Heart right ventricle (tissue), 16 donors: ENCODE measurements at regions not wholly inside any gene's neighbourhood (a gene's known extent, or its start where the extent isn't known, plus 50 kb on each side); places are given as distances from the start of the nearest gene placed in this dataset.

Experiments
- ATAC-seq, 8 donors: fragments of 200-7000 bp; cut with Tn5 transposase; one replicate each; pipeline ENCODE4 v1.9.1; 2020; ENCODE audit warnings: mild to moderate bottlenecking in 8 of 8, moderate library complexity in 8 of 8, moderate number of reproducible peaks in 1 of 8
- DNase-seq, 2 donors: peaks; one replicate each; pipeline ENCODE4 v3.0.0-alpha.2; 2020
- H3K27ac ChIP-seq, 10 donors: fragments of 200-600 bp; sonication (generic) in 2 of 10; one replicate each; pipeline versions ENCODE4 v1.5.0 to v1.8.0; 2020 to 2022; ENCODE audit warnings: mild to moderate bottlenecking in 3 of 10
- H3K27me3 ChIP-seq, 7 donors: fragments of 200-600 bp; one replicate each; pipeline ENCODE4 v1.8.0; 2021 to 2022; ENCODE audit warnings: mild to moderate bottlenecking in 2 of 7
- H3K36me3 ChIP-seq, 9 donors: fragments of 200-600 bp; sonication (generic) in 1 of 9; one replicate each; pipeline versions ENCODE4 v1.5.0 to v1.8.0; 2020 to 2022; ENCODE audit warnings: mild to moderate bottlenecking in 2 of 9
- H3K4me1 ChIP-seq, 9 donors: fragments of 200-600 bp; sonication (generic) in 1 of 9; one replicate each; pipeline versions ENCODE4 v1.5.0 to v1.8.0; 2020 to 2022; ENCODE audit warnings: mild to moderate bottlenecking in 4 of 9
- H3K4me3 ChIP-seq, 10 donors: fragments of 200-600 bp; sonication (generic) in 2 of 10; one replicate each; pipeline versions ENCODE4 v1.5.0 to v1.8.0; 2020 to 2022; ENCODE audit warnings: mild to moderate bottlenecking in 7 of 10, moderate library complexity in 2 of 10
- H3K9me3 ChIP-seq, 11 donors: fragments of 200-600 bp in 10 of 11; sonication (generic) in 2 of 11; one replicate each; pipeline versions ENCODE4 v1.5.0 to v1.8.0; 2013 to 2022; ENCODE audit warnings: mild to moderate bottlenecking in 2 of 11, control low read depth in 1 of 11, moderate library complexity in 1 of 11
- CTCF ChIP-seq, 9 donors: fragments of 200-600 bp; sonication (generic) in 2 of 9; IDR thresholded peaks; one replicate each; pipeline versions ENCODE4 v1.5.0 to v1.8.0; 2021 to 2022; ENCODE audit warnings: antibody characterized with exemption in 9 of 9, mild to moderate bottlenecking in 5 of 9, moderate library complexity in 1 of 9
- WGBS, 2 donors: extraction: QIAGEN DNeasy Blood & Tissue Kit; methylation state at CpG; one replicate each; pipeline ENCODE4 v1.1.7; 2013; ENCODE audit warnings: inconsistent platforms in 1 of 2; 5-methylcytosine and 5-hydroxymethylcytosine counted together
- intact Hi-C, 10 donors: fragments of 100-400 bp; cut with DNase I; formaldehyde crosslinking; loops; one replicate each; pipeline versions ENCODE4 v1.11.1 to v1.14.2; 2022
- donor health status: Arrhythmogenic right ventricular cardiomyopathy.
- donor health status: ischemic (EF 13 %, LVEDD 7.1; RV severe dilation, severe dysfunction).
- donor health status: healthy with polysubstance abuse.
- donor health status: DM: no; HTN: yes; CAD: no.
- donor health status: DM: no; HTN: no; CAD: no.
- donor health status: ischemic (EF 25% LVEDD 6.9; RV normal size, moderate dysfunction).
- donor health status: ischemic (EF 25% LVEDD 5.7; RV mildly dilated, moderate dysfunction).
- donor health status: healthy.
- donor health status: DM: yes; HTN: yes; CAD: no.
- donor health status: Ischemic cardiomyopathy.
- donor health status: ischemic (EF 35%, LVEDD 5.7; RV mildly dilated, moderate dysfunction).
- donor health status: nonischemic (EF 11% LVEDD 7.7; RV severe dilation, severe dysfunction).
- donor health status: DM: yes; HTN: yes; CAD: no.
- donor health status: PGD.
- donor health status: ischemic (EF 29% LVEDD 5.4; RV normal size, mild dysfunction).
- donor health status: nonischemic (EF 23%, LVEDD 6.1; RV moderate dilation, normal function).

- intact Hi-C loops: no loop called here
- no peak for TF ChIP-seq CTCF (IDR thresholded peaks at IDR 0.05)
- Histone ChIP-seq H3K27ac (no peak overlapping the region), H3K9me3 (peaks cover 0 to 14% (median 0%) of the 10 kb centered on the region in 11 donors), H3K36me3 (no peaks in the 10 kb centered on the region), H3K27me3 (no peaks in the 10 kb centered on the region), H3K4me3 (no peak overlapping the region), H3K4me1 (no peaks in the 10 kb centered on the region)
- DNase-seq: no peak
- no peak for ATAC-seq
- WGBS, 2 donors: 98 to 99% methylated on average over 2 of the region's 2 CpGs
Observed at GRCh38 chr12:68434391-68435298, 102.5 kb upstream of the MDM1 start.

GRCh38 chr12:68435299-68435637, 103.1 kb upstream of the MDM1 start:
- WGBS, 2 donors: 95 to 99% methylated on average over 1 of the region's 1 CpG

DNA sequence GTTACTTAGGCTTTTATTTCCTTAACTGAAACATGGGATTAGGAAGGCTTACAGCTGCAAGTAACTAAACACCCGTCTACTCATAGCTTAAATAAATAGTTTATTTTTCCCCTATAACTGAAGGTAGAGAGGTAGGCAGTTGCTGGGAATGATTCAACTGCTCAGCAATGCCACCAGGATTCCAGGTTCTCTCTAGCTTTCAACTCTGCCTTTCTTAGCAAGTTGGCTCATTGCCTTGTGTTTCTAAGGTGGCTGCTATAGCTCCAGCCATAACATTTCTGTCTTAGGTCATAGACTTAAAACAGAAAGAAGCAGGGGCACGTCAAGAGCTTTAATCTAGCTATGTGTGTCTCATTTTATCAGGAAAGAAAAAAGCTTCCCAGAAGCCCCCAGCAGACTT, 103.7 kb upstream of the MDM1 start:
- no peak for TF ChIP-seq CTCF (IDR thresholded peaks at IDR 0.05)
- Histone ChIP-seq H3K36me3 (no peaks in the 10 kb centered on the region), H3K27ac (no peak overlapping the region), H3K9me3 (peaks cover 0 to 14% (median 0%) of the 10 kb centered on the region in 11 donors), H3K4me1 (no peaks in the 10 kb centered on the region), H3K27me3 (no peaks in the 10 kb centered on the region), H3K4me3 (no peak overlapping the region)
- WGBS, 2 donors: 69 to 72% methylated on average over 2 of the region's 2 CpGs
- ATAC-seq: no peak
- no peak for DNase-seq
- intact Hi-C loops: no loop called here

More at GRCh38 chr12:68435299-68435637, 103.1 kb upstream of the MDM1 start:
- Histone ChIP-seq H3K27me3 (no peaks in the 10 kb centered on the region), H3K27ac (no peak overlapping the region), H3K9me3 (peaks cover 0 to 14% (median 0%) of the 10 kb centered on the region in 11 donors), H3K36me3 (no peaks in the 10 kb centered on the region), H3K4me3 (no peak overlapping the region), H3K4me1 (no peaks in the 10 kb centered on the region)
- ATAC-seq (no peak), DNase-seq (no peak)
- intact Hi-C loops: no loop called here
- no peak for TF ChIP-seq CTCF (IDR thresholded peaks at IDR 0.05)

GRCh38 chr12:68438601-68439000, 106.4 kb upstream of the MDM1 start:
- intact Hi-C loops: no loop called here
- 84 to 90% methylated on average over 3 of the region's 3 CpGs for WGBS, 2 donors
- no peak overlapping the region for H3K27ac ChIP-seq
- H3K4me1 ChIP-seq: no peaks in the 10 kb centered on the region
- no peaks in the 10 kb centered on the region for H3K36me3 ChIP-seq
- no peak overlapping the region for H3K4me3 ChIP-seq
- no peak for TF ChIP-seq CTCF (IDR thresholded peaks at IDR 0.05)
- peaks cover 0 to 15% (median 0%) of the 10 kb centered on the region in 11 donors for H3K9me3 ChIP-seq
- no peak for ATAC-seq
- no peaks in the 10 kb centered on the region for H3K27me3 ChIP-seq
- no peak for DNase-seq
